ENCODE measurements at regions not wholly inside any gene's neighbourhood (a gene's known extent, or its start where the extent isn't known, plus 50 kb on each side); places are given as distances from the start of the nearest gene placed in this dataset.
A peak's percentile ranks its signal among the peaks of the same experiment; 100 is the strongest.

DNA sequence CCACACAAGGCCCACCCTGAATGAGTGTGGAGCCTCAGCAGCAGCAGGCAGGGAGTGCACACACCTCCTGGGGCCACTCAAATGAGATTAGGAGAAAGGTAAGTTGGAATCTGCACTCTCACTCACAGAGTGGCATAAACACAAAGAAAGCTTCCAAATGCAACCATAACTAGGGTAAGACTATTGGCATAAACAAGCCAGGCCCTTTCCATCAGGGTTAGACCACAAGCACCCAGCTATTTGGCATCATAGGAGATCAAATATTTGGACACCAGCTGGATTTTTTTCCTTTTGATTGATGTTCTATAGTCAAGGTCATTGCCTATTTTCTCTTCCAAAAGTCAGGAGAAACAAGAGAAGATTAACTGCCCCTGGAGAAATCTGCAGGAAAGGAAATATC, 471.5 kb downstream of the TXNL1 start:
- H3K36me3 ChIP-seq (ENCODE audit: control insufficient read depth, insufficient read depth, low read length) = no peaks in the 10 kb centered on the region
- H3K4me3 ChIP-seq (ENCODE audit: low read depth, low read length) = no peak overlapping the region
- TF ChIP-seq, protein P1, sequence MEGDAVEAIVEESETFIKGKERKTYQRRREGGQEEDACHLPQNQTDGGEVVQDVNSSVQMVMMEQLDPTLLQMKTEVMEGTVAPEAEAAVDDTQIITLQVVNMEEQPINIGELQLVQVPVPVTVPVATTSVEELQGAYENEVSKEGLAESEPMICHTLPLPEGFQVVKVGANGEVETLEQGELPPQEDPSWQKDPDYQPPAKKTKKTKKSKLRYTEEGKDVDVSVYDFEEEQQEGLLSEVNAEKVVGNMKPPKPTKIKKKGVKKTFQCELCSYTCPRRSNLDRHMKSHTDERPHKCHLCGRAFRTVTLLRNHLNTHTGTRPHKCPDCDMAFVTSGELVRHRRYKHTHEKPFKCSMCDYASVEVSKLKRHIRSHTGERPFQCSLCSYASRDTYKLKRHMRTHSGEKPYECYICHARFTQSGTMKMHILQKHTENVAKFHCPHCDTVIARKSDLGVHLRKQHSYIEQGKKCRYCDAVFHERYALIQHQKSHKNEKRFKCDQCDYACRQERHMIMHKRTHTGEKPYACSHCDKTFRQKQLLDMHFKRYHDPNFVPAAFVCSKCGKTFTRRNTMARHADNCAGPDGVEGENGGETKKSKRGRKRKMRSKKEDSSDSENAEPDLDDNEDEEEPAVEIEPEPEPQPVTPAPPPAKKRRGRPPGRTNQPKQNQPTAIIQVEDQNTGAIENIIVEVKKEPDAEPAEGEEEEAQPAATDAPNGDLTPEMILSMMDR (IDR thresholded peaks at IDR 0.05; ENCODE audit: insufficient read depth, low read length, severe bottlenecking) = no peak
- no peak for DNase-seq (ENCODE audit: low read depth)
- FAIRE-seq = no peak
- H3K27me3 ChIP-seq (ENCODE audit: control insufficient read depth, insufficient read depth, low read length) = no peaks in the 10 kb centered on the region

DNA sequence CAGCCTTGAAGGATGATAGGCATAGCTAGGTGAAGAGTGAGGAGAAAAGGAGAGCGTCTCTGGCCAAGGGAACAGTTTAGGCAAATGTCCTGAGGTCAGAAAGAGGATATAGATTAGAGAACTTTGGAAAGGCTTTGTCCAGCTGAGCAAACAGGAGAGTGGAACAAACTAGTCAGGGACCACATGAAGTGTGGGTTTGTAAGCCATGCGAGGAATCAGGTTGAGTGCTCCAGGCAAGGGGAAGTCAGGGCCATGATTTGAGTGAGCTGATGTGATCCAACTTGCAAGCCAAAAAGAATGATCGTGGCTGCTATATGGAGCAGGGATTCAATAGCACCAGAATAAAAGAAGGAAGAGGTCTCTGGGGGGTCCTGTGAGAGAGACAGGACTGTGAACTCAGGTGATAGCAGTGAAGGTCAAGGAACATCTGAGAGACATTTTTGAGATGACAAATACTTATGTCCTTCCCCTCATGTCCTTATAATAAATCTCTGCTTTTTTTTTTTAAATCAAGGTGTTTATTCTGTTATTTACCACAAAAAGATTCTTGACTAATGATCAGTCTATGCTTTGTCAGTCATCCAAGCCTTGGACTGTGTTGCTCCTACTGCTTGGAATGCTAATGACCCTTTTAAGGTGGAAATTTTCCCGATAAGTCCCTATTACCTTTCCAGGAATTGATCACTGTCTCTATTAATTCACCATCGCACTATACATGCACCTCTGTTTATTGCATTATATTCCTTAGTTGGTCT, 472.6 kb downstream of the TXNL1 start:
- no peak for FAIRE-seq
- TF ChIP-seq, protein P1 (IDR thresholded peaks at IDR 0.05; ENCODE audit: insufficient read depth, low read length, severe bottlenecking) = no peak

DNA sequence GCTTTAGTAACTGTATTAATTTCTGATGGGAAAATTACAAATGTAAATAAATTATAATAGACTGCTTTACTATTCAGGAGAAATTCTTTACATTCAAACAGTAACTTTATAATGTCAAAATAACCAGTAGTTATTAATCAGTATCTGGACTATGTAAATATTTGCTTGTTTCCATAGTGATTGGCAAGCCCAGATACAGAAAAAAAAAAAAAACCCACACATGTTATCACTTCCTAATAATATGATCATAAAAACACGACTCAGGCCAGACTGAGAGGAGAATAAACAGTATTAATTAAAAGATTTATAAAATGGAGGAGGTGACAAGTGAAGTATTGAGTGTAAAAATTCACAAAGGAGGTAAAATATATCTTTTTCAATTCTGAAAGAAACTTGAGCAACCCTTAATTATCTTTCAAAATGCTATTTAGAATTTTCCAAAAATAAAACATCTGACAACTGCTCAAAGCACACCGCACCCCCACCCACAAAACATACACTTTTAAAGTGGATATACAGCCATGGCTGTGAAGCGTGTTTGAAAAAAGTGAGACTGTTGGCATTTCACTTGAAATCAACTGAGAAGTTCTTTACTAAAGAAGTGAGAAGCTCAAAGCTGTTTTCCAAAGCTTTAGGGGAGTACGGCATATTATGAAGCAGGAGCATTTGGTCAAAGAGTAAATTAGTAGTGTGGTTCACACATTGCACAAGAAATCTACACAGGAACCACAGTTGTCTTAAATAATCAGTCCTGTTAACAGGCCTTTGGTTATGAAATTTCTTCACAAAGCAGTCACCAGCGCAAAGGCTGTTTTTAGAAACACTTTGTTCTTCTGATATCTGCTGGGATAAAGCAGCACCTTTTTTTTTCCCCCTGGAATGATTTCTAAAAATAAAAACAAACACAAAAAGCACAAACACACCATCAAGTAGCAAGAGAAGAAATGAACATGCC, 475.8 kb downstream of the TXNL1 start:
- Histone ChIP-seq H3K27me3 (ENCODE audit: control insufficient read depth, insufficient read depth, low read length) (no peaks in the 10 kb centered on the region), H3K36me3 (ENCODE audit: control insufficient read depth, insufficient read depth, low read length) (no peaks in the 10 kb centered on the region), H3K4me3 (ENCODE audit: low read depth, low read length) (no peak overlapping the region)
- DNase-seq (ENCODE audit: low read depth) (peak; percentile 19), FAIRE-seq (no peak)
- TF ChIP-seq, protein P1 (IDR thresholded peaks at IDR 0.05; ENCODE audit: insufficient read depth, low read length, severe bottlenecking) = no peak

More for the DNA sequence above, 472.6 kb downstream of the TXNL1 start:
- Histone ChIP-seq H3K27me3 (ENCODE audit: control insufficient read depth, insufficient read depth, low read length) (no peaks in the 10 kb centered on the region), H3K4me3 (ENCODE audit: low read depth, low read length) (no peak overlapping the region), H3K36me3 (ENCODE audit: control insufficient read depth, insufficient read depth, low read length) (no peaks in the 10 kb centered on the region)
- DNase-seq (ENCODE audit: low read depth) = no peak

DNA sequence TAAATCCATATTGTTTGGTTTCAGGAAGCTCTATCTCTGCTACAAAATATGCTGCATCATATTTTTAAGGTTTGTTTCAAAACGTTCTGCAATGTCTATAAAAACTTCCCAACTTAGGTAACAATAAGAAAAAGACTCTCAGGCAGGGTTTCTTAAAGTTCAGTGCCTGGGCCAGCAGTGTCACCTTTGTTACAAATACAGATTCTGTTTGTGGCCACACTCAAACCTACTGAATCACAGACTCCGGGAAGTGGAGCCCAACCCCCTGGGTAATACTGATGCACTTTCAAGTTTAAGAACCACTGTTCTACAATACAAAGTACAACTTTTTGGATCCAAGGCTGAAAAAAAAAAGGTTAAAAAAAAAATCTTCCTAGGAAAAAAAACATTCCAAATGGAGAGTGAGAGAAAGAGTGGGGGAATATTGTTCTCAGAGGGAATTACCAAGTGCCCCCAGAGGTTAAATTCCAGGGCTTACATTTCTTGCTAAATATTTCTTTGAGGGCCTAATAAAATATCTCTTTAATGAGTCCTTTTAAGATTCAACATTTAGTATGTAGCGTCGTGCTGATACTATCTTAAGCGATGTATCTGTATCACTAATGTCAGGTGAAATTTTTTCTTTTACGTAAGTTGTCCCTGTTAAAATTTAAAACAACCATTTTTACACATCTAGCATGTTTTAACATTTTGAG, 476.7 kb downstream of the TXNL1 start:
- TF ChIP-seq, protein P1 (IDR thresholded peaks at IDR 0.05; ENCODE audit: insufficient read depth, low read length, severe bottlenecking) = no peak
- Histone ChIP-seq H3K4me3 (ENCODE audit: low read depth, low read length) (no peak overlapping the region), H3K36me3 (ENCODE audit: control insufficient read depth, insufficient read depth, low read length) (no peaks in the 10 kb centered on the region), H3K27me3 (ENCODE audit: control insufficient read depth, insufficient read depth, low read length) (no peaks in the 10 kb centered on the region)
- FAIRE-seq = no peak
- DNase-seq (ENCODE audit: low read depth) = no peak

DNA sequence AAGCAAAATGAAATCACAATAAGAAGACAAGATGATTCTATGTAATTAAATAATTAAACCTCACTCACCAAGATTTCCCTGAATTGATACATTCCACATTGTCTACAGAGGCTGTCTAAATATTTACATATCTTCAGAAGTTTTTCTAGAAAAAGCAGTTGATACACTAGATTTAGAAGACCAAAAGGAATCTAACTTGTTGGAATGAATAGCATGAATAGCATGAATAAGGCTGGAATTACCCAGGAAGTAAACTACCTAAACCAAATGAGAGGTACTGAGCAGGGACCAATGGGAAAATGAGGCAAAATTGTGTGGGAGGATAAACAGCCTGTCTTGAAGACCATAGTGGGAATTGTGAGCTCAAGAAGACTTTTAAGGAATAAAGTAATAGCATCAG, 479.7 kb downstream of the TXNL1 start:
- Histone ChIP-seq H3K36me3 (ENCODE audit: control insufficient read depth, insufficient read depth, low read length) (no peaks in the 10 kb centered on the region), H3K27me3 (ENCODE audit: control insufficient read depth, insufficient read depth, low read length) (no peaks in the 10 kb centered on the region), H3K4me3 (ENCODE audit: low read depth, low read length) (no peak overlapping the region)
- no peak for DNase-seq (ENCODE audit: low read depth)
- TF ChIP-seq, protein P1 (IDR thresholded peaks at IDR 0.05; ENCODE audit: insufficient read depth, low read length, severe bottlenecking) = no peak
- FAIRE-seq = no peak

Measured in bronchial epithelial cell (primary cell).